Kasumi-1 (cell line): ENCODE measurements at regions not wholly inside any gene's neighbourhood (a gene's known extent, or its start where the extent isn't known, plus 50 kb on each side); places are given as distances from the start of the nearest gene placed in this dataset.
"Not testable (repeated sequence)": the region's sequence is repeated elsewhere in the genome, so short reads cannot be mapped to it uniquely, and the experiment has no call there.

Source experiments
- DNase-seq, 2 experiments: peaks; one replicate each; lab custom pipeline; 2025; lab: John Stamatoyannopoulos, UW

- DNase-seq: no peak
Observed at GRCh38 chr6:156193381-156193780, 583.8 kb upstream of the ARID1B start.

DNA sequence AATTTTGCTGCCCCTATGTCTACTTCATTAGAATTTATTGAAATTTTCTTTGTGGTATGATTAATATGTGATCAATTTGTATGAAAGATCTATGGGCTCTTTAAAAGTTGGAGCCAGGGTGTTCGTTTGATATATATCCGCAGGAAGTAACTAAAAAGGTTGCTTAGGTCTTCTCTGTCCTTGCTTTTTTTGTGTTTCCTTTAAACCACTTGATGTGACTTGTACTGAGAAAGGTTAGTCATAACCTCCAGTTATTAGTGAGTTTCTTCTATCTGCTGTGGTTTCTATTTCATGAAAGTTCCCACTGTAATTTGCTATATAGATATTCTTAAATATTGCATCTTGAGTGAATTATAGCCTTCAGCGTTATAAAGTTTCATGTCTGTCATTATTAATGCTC is 585.3 kb upstream of the ARID1B start:
- no peak for DNase-seq

- not testable (repeated sequence) for DNase-seq
Observed at GRCh38 chr6:156191390-156191789, 585.8 kb upstream of the ARID1B start.

- DNase-seq: no peak
Observed at GRCh38 chr6:156190270-156190669, 586.9 kb upstream of the ARID1B start.

- DNase-seq: no peak
Observed at GRCh38 chr6:156189714-156190113, 587.5 kb upstream of the ARID1B start.

DNA sequence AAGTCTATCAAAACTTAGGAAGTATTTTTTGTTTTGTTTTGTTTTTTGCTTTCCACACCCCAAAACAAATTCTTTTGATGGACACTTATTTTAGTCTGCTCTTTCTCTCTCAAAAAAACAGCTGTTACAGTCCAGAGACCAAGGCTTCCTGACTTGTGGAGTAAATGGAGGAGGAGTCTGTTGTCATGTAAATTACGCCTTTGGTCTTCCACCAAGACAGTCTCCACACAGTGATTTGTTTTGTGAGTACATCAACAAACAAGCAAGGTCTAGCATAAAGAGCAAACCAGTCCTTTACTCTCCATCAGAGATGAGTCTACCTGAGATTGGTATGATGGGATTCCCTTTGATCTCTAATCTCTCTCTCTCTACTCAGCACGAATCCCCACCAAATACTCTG is 588.0 kb upstream of the ARID1B start:
- DNase-seq: no peak

DNA sequence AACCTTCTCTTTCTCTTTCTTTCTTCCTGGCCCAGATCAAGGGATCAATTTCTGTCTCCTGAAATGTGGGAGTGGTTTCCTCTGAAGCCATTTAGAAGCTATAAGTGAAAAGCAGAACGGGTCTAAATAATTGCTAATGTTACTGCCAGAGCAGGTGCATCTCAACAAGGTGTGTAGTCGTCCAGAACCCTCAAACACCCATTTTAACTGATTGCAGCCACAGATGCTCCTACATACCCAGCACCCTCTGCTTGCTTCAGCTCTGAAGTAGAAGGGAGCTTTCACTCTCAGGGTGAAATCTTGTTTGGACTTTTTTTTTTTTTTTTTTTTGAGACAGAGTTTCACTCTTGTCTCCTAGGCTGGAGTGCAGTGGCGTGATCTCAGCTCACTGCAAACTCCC is 592.1 kb upstream of the ARID1B start:
- DNase-seq: no peak

GRCh38 chr6:156183678-156184077 is 593.5 kb upstream of the ARID1B start:
- DNase-seq: no peak

- DNase-seq: no peak
Observed at GRCh38 chr6:156182356-156182755, 594.8 kb upstream of the ARID1B start.

GRCh38 chr6:156181506-156181905 is 595.7 kb upstream of the ARID1B start:
- no peak for DNase-seq

GRCh38 chr6:156175971-156176421 is 601.2 kb upstream of the ARID1B start:
- peak in 1 of 2 experiments; percentile 31 for DNase-seq

DNA sequence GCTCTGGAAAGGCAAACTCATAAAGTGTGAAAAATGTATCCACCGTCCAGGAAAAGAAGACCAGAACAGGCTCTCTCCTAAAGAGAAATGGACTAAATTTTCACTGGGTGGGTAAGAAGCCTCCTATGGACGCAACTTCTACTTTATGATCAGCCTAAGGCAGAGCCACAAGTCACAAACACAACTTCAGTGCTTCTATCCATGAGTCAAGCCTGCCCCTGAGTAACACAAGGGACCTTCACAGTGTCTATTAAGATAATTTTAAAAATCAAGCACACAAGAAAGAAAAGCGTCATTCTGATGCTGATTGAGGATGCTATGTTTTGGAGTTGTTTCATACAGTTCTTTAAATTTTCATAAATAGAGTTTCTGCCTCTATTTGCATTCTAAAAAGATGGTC is 601.7 kb upstream of the ARID1B start:
- no peak for DNase-seq

- DNase-seq: no peak
Observed at GRCh38 chr6:156174031-156174890, 602.9 kb upstream of the ARID1B start.

DNA sequence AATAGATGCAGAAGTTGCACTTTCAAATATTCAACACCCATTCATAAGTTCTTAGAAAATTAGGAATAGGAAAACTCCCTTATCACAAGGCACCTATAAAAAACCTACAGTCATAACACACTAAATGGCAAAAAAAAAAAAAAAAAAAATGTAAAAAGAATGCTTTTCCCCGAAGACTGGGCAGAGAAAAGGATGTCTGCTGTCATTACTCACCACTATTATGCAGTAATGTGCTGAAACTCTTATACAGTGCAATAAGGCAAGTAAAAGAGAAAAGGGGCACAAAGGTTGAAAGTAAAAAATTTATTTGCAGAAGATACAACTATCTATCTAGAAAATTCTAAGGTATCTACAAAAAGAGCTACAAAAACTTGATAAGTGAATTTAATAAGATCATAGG is 607.8 kb upstream of the ARID1B start:
- no peak for DNase-seq

- no peak for DNase-seq
Observed at GRCh38 chr6:156167625-156168071, 609.5 kb upstream of the ARID1B start.

DNA sequence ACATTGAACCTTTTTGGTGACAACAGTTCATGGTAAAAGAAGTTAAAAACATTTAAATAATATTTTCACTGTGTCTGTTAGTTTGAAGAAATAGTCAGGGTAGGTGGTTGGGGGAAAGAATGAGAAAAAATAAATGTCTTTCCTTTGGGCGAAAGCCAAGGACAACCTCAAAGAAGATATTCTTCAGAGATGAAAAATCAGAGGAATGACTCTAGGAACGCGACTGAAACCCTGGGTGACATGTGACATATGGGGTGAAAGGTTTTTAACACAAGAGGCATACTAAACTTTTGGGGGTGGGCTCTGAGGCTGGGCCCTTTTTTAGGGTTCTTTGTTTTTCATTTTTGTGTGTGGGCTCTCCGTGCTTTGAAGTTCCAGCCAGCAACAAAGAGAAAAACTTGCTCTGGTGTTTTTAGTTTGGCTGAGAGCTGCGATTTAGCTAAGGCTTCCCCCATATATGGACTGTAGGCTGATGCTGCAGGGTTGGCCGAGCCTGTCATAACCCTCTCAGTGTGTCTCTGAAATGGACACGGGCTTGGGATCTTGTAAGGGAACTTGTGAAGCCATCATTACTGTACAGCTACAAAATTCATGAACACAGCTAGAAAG is 610.1 kb upstream of the ARID1B start:
- no peak for DNase-seq

DNA sequence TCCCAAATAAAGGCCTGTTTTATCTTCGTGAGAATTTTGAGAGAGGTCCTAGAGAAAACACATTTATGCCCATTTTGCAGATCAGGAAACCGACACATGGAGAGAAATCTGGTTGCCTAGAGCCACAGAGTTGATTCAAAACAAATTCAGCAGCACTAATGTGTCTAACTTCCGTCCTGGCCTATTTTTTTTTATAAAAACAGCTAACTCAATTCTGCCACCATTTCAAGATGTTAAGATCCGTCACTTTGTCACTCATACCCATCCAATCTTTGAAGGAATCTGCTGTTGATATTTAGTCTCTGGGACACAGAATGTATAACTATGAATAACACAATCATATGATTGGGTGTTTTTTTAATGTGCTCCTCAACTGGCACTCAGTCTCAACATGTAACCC is 611.1 kb upstream of the ARID1B start:
- DNase-seq: no peak

DNA sequence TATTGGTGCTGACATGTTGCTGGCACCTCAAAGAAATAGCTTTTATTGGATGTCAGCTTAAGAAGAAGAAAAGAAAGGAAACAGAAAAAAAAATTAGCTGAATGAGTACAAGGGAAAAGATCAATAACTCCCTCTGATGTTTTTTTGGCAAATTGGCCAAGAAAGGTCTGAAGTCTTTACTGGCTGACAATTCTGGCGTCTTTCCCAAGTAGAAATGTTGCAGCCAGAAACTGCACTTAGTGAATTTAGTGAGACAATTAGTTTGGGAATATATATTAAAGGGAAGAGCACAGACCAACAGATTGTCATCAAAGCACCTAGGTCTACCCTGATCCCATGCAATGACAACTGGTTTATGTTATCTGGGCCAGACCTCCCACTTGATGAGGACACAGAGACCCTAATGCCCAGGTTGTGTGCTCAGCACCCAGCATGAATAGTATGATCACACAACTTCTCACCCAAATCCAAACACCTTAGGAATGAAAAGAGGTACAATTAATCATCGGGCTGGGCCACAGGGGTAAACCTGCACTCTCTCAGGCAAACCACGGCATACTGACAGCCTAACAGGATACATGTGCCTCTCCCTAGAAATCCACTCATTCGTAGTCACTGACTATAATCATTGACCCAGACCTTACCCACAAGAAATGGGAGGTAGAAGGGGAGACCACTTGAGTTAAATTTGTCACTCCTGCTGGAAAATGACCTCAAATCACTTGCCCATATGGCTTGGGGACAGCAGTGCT is 612.3 kb upstream of the ARID1B start:
- DNase-seq: no peak

DNA sequence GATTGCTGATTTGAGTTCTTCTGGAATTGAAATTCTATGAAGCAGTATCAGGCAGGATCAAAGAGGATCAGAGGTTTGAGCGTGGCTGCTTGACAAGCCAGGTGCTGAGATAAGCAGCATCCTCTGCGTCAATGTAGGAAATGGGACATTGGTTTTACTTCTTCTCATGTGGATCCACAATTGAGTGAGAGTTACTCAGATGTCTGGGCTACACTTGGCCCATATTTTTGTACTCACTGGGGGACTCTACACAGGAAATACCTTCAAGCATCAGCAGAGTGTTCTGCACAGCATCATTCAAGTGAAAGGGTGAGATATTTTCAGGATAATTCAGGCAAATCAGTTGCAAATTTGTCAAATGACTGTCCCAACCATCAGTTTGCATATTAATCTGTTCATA is 613.9 kb upstream of the ARID1B start:
- DNase-seq: no peak

- DNase-seq: no peak
Observed at GRCh38 chr6:156161471-156161870, 615.7 kb upstream of the ARID1B start.

- peak; percentile 20 to 28 for DNase-seq
Observed at GRCh38 chr6:156160795-156161165, 616.4 kb upstream of the ARID1B start.

DNA sequence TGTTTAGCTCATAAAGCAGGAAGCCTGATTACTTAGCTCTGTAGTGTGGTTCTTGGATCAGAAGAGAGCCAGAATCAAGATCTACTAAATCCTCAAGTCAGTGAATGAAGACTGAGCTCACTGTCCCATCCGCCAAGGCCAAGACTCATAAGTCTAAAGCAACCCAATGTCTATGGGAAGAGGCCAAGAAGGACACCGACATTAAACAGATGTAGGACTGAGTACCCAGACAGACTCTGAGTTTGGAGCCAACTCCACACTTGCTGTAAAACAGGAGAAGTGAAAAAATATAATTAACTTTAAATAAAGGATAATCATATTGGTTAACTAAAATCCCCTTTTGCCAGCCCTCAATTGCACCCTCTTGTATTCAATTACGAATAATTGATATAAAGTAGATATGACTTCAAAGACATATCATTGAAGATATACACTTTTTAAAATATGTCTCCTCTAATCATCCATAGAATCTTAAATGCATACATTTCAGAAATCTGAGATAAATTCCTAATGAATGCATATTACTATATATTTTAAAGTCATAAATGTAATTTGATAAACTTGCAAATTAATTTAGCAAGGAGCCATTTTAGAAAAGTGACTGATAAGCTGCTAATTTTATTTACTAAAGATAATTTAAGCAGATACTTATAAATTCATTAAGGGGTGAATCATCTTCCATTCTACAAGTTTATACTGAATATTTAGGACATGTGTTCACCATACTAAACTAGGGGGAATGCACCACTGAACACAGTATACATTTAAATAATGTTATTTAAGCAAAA is 617.0 kb upstream of the ARID1B start:
- DNase-seq: no peak
